GM10266 (cell line): ENCODE measurements at regions not wholly inside any gene's neighbourhood (a gene's known extent, or its start where the extent isn't known, plus 50 kb on each side); places are given as distances from the start of the nearest gene placed in this dataset.

Source experiments
- DNase-seq: peaks from one replicate; pipeline ENCODE4 v3.0.0; 2012; ENCODE audit errors: extremely low spot score
- CTCF ChIP-seq: IDR thresholded peaks from 2 replicates; pipeline ENCODE4 v1.5.1; 2012; ENCODE audit warnings: mild to moderate bottlenecking, low read depth; ENCODE audit not compliant: control insufficient read depth, insufficient read depth; ENCODE audit errors: missing control alignments

- DNase-seq: no peak
- TF ChIP-seq CTCF: no peak
Observed at GRCh38 chr16:52697971-52698370, 151.0 kb upstream of the TOX3 start.

DNA sequence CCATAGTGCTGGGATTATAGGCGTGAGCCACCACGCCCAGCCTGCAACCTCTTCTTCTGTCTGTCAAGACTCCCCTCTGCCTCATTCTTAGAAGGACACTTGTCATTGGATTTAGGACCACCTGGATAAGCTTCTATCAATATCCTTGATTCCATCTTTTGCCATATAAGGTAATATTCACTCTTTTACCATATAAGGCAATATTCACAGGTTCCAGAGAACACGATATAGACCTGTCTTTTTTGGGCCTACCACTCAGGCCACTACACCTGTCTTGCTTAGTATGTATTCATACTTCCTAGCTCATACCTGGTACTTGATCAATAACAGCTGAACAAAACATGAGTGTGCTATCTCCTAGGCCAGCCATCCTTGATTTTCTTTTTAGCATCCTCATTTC lies 149.2 kb upstream of the TOX3 start:
- TF ChIP-seq CTCF: no peak

DNA sequence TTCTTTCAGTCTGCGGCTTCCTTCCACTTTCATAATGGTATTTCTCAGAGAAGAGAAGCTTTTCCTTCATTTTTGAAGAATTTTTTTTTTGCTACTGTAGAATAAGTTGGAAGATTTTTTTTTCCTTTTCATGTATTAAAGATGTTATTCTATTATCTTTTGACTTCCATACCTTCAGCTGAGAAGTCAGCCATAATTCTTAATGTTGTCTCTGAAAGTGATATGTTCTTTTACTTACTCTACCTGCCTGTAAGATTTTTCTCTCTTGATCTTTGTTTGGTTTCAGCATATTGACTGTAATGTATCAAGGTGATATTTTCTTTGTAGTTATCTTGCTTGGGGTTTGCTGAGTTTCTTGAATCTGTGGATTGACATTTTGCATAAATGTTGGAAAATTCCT lies 143.5 kb upstream of the TOX3 start:
- TF ChIP-seq CTCF: no peak

More for the DNA sequence above, 149.2 kb upstream of the TOX3 start:
- no peak for DNase-seq

DNA sequence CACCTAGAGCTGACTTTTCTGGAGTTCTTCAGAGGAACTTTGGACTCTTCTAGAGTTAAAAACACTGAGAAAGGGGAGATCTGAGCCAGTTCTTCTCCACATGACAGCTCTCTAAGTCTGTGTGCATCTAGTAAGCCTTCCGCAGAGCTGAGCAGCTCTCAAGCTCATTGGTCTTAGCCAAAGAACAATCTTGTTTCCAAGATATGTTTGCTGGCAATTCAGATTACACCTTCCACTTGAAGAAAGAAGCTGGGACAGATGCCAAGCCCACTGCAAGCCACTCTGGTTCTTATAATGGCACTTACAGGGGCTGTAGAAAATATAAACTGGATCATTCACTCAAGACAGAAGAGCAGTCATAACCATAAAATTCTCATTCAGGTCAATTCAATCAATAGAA lies 134.1 kb upstream of the TOX3 start:
- TF ChIP-seq CTCF: no peak
- no peak for DNase-seq

More for the DNA sequence above, 143.5 kb upstream of the TOX3 start:
- no peak for DNase-seq

- no peak for TF ChIP-seq CTCF
- no peak for DNase-seq
Observed at GRCh38 chr16:52677501-52677900, 130.6 kb upstream of the TOX3 start.

DNA sequence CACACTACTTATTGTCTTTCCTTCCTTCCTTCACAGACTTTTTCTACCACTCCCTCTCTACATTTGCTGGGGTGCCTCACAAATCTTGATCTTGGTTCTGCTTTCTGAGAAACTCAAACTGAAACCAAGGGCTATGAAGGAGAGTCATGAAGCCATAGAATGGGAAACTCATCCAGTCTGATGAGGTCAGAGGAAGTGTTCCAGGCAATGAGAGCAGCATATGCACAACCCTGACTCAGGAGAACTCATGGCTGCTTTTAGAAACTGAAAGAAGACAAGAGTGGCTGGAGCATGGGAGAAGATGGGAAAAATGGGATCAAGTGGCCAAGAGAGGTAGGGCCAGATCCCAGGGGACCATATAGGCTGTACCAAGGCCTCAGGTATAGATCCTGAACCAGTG lies 130.0 kb upstream of the TOX3 start:
- TF ChIP-seq CTCF: no peak
- DNase-seq: no peak

DNA sequence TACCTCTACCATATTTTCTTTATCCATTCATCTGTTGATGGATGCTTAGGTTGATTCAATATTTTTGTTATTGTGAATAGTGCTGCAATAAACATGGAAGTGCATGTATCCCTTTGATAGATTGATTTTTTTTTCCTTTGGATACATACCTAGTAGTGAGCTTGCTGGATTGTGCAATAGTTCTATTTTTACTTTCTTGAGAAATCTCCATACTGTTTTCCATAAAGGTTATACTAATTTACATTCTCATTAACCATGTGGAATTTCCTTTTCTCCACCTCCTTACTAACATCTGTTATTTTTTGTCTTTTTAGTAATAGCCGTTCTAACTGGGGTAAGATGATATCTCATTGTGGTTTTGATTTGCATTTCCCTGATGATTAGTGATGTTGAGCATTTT lies 124.6 kb upstream of the TOX3 start:
- TF ChIP-seq CTCF: no peak
- no peak for DNase-seq
